AG09319 (cell line): ENCODE measurements at regions not wholly inside any gene's neighbourhood (a gene's known extent, or its start where the extent isn't known, plus 50 kb on each side); places are given as distances from the start of the nearest gene placed in this dataset.

Source experiments
- DNase-seq: peaks from one replicate; pipeline ENCODE4 v3.0.0-alpha.2; 2010; ENCODE audit warnings: low read depth; ENCODE audit errors: extremely low read depth
- CTCF ChIP-seq: IDR thresholded peaks from 2 replicates; pipeline ENCODE4 v1.5.1; 2011; ENCODE audit warnings: low read depth, mild to moderate bottlenecking, inconsistent platforms, low read length, moderate library complexity

DNA sequence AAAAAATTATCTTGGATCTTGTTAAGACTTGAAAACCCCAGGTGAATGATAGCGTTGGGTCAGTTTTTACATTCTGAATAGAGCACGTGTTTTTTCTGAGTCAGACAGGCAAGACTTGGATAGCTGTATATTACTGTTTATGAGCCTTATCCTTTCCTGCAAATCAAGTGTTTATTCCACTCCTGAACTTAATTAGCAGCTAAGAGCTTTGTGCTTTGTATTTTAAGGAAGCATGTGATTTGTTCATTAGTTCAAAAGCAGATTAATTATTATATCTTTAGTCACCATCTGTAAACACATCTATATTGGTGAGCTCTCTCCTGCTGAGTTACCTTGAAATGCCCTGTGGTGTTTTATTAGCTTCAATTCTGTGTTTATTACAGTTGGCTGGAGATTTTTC is 98.6 kb upstream of the PRPS1L1 start:
- no peak for DNase-seq

DNA sequence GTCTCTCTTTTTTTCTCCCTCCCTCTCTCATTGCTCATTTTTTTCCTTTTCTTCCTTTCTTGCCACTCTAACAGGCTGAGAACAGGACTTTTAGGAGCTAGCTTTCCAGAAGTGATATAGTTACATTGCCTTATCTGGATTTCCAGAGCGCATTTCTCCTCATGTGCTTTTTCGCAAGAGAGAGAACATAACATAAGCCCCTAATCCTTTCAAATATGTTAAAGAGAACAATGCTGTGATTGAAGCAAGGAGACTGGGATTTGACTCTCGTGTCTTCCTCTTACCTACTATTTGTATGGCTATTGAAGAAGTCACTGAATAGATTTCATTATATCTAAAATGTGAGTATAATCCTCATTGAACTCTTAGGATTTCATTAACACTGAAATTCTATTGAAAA is 101.2 kb upstream of the PRPS1L1 start:
- DNase-seq, result no peak
- no peak for TF ChIP-seq CTCF

More for the DNA sequence above, 98.6 kb upstream of the PRPS1L1 start:
- no peak for TF ChIP-seq CTCF

DNA sequence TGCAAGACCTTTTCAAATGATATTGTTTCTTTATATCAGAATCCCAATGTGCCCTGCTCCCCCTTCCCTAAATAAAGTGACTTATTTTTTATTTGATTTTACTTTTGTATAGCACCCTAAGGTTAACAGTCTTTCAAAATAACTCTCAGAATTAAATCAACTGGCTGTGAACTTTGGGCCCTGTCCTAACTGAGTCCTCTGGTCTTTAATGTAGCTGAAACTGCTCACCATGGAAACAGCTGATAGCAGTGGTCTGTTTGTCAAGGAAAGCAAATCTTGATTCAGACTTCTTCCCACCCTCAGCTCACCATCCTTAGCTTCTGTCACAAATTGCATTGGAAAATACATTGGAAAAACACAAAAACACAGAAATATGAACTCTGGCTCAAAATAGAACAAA is 105.2 kb upstream of the PRPS1L1 start:
- TF ChIP-seq CTCF, result no peak
- DNase-seq, result no peak

DNA sequence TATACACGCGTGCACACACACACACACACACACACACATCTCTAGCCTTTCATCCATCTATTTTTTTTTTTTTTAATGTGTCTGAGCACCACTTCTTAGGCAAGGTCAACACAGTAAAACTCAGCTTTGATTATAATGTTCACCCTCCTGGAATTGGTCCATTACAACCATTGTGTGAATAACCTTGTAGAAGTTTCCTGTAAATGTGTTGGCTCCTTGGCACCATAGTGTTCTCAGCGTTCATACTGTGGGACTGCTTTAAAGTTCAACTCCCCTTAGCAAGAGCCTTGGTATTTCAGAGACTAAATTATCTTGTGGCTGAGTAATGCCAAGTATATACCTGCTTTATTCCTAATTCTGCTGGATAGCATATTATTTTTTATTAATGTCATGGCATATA is 106.3 kb upstream of the PRPS1L1 start:
- DNase-seq, result no peak

DNA sequence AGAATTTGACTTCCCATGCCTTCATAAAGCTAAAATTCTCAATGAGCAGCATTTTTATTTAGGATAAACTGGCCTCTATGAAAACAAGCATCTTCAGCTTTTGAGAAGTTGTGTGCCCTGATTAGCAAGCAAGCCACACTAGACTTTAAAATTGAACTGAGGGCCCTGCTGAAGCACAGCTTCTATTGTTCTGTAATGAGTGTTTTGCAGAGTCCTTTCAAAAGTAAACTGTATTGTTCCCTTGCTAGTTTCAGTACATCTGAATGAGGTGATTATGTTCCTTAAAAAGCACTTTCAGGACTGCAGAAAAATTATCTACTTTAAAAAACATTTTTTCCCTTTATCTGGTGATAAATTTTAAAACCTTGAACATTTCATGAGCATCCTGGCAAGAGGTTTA is 113.3 kb upstream of the PRPS1L1 start:
- DNase-seq, result no peak

More for the DNA sequence above, 106.3 kb upstream of the PRPS1L1 start:
- no peak for TF ChIP-seq CTCF

DNA sequence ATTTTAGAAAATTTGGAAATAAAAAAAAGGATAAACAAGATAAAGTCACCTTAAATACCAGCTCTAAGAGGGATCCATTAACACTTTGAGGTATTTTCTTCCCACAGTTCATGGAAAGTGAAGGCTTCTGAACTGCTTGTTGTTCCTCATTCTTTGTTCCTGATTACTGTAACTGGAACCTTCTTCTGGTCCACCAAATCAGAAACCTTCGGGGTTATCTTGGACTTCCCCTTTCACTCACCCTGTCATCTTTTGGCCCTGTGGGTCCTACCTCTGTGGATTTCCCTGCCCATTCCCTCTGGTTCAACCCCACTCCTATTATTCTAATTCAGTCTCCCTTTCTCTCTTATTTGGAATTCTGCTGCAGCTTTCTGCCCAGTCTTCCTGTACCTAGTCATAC is 116.5 kb upstream of the PRPS1L1 start:
- DNase-seq, result no peak
- no peak for TF ChIP-seq CTCF

More for the DNA sequence above, 113.3 kb upstream of the PRPS1L1 start:
- no peak for TF ChIP-seq CTCF

DNA sequence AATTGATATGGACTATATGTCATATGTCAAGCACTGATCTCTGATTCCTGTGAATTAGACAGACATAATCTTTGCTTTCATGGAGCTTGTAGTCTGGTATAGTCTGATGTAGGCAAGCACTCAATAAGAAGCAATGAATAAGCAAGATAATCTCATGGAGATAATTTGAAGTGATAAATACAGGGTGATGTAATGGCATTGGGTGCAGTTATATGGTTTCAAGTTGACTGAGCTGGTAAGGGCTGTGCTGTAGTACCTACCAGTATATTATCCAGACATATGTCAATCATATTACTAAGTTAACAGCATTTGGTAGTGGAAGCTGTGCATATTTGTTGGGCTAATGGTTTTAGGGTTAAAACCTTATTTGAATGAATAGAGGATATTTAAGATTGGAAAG is 117.5 kb upstream of the PRPS1L1 start:
- no peak for DNase-seq
- TF ChIP-seq CTCF, result no peak
